ENCODE measurements at regions not wholly inside any gene's neighbourhood (a gene's known extent, or its start where the extent isn't known, plus 50 kb on each side); places are given as distances from the start of the nearest gene placed in this dataset.

DNA sequence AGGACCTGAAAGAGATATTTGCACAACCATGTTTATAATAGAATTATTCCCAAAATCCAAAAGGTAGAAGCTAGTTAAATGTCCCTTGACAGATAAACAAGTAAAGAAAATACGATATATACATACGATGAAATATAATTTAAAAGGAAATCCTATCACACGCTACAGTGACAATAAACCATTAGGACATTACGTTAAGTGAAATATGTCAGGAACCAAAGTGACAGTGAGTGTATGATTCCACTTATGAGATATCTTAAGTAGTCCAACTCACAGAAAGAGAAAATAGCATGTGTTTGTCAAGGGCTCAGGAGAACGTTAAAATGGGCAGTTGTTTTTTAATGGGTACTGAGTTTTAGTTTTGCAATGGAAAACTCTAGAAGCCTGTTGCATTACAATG lies 212.7 kb upstream of the PMFBP1 start:
- no peak for TF ChIP-seq POLR2A (IDR thresholded peaks at IDR 0.05)
- no peak for TF ChIP-seq EP300 (IDR thresholded peaks at IDR 0.05)
- TF ChIP-seq, protein P1, sequence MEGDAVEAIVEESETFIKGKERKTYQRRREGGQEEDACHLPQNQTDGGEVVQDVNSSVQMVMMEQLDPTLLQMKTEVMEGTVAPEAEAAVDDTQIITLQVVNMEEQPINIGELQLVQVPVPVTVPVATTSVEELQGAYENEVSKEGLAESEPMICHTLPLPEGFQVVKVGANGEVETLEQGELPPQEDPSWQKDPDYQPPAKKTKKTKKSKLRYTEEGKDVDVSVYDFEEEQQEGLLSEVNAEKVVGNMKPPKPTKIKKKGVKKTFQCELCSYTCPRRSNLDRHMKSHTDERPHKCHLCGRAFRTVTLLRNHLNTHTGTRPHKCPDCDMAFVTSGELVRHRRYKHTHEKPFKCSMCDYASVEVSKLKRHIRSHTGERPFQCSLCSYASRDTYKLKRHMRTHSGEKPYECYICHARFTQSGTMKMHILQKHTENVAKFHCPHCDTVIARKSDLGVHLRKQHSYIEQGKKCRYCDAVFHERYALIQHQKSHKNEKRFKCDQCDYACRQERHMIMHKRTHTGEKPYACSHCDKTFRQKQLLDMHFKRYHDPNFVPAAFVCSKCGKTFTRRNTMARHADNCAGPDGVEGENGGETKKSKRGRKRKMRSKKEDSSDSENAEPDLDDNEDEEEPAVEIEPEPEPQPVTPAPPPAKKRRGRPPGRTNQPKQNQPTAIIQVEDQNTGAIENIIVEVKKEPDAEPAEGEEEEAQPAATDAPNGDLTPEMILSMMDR (IDR thresholded peaks at IDR 0.05): no peak
- no peak for TF ChIP-seq POLR2AphosphoS5 (IDR thresholded peaks at IDR 0.05)

All from sigmoid colon (tissue), 4 donors.